ENCODE measurements at regions not wholly inside any gene's neighbourhood (a gene's known extent, or its start where the extent isn't known, plus 50 kb on each side); places are given as distances from the start of the nearest gene placed in this dataset.

- Histone ChIP-seq H3K27ac (no peak overlapping the region), H3K4me1 (no peaks in the 10 kb centered on the region), H3K9me3 (no peaks in the 10 kb centered on the region), H3K27me3 (no peaks in the 10 kb centered on the region), H3K4me3 (replicated peaks in 1 of 3) (no peak overlapping the region), H3K36me3 (no peaks in the 10 kb centered on the region)
- TF ChIP-seq POLR2A (IDR thresholded peaks at IDR 0.05) (no peak), CTCF (IDR thresholded peaks at IDR 0.05) (no peak)
- 86 to 94% methylated on average over 6 of the region's 6 CpGs for WGBS, 2 donors
- intact Hi-C loops (cut with DNase I) = no loop called here
- DNase-seq = no peak
Measured at GRCh38 chr4:83855044-83855443, 319.1 kb downstream of the GPAT3 start.

DNA sequence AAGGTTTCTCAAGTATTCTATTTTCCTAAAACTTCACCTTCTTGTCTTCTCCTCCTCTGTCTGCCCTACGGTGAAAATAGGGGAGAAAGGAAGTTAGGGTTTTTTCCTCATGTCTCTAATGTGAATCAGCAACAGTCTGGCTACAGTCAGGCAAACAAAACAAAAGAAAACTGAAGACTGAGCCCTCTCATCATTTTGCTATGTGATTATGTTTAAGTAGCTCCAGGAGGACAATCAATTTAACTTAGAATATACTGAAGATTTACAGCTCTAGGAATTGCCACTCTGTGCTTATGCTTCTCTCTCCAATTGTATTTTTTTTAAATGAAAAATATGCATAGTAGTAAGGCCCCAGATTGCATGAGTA lies 316.2 kb downstream of the GPAT3 start:
- no peak for DNase-seq
- Histone ChIP-seq H3K9me3 (no peaks in the 10 kb centered on the region), H3K4me3 (replicated peaks in 1 of 3) (no peak overlapping the region), H3K36me3 (no peaks in the 10 kb centered on the region), H3K27me3 (no peaks in the 10 kb centered on the region), H3K27ac (no peak overlapping the region), H3K4me1 (no peaks in the 10 kb centered on the region)
- 53 to 57% methylated on average over 1 of the region's 1 CpG for WGBS, 2 donors
- intact Hi-C loops (cut with DNase I) = no loop called here
- TF ChIP-seq POLR2A (IDR thresholded peaks at IDR 0.05) (no peak), CTCF (IDR thresholded peaks at IDR 0.05) (no peak)

- peak in 1 of 2 donors; percentile 1 for DNase-seq
- 25 to 36% methylated on average over 10 of the region's 10 CpGs for whole genome bisulfite sequencing, 2 donors
- intact Hi-C loops (cut with DNase I) = no loop called here
Measured at GRCh38 chr4:83851261-83852084, 315.6 kb downstream of the GPAT3 start.

GRCh38 chr4:83850435-83850834 lies 314.5 kb downstream of the GPAT3 start:
- no peak for TF ChIP-seq POLR2A (IDR thresholded peaks at IDR 0.05)
- TF ChIP-seq CTCF (IDR thresholded peaks at IDR 0.05) = no peak
- no peaks in the 10 kb centered on the region for H3K4me1 ChIP-seq
- no peak overlapping the region for H3K27ac ChIP-seq
- H3K27me3 ChIP-seq = no peaks in the 10 kb centered on the region
- DNase-seq = no peak
- no peaks in the 10 kb centered on the region for H3K36me3 ChIP-seq
- no peaks in the 10 kb centered on the region for H3K9me3 ChIP-seq
- no peak overlapping the region for H3K4me3 ChIP-seq (replicated peaks in 1 of 3)
- intact Hi-C loops (cut with DNase I) = no loop called here
- 81 to 82% methylated on average over 6 of the region's 6 CpGs for WGBS, 2 donors

More at GRCh38 chr4:83851261-83852084, 315.6 kb downstream of the GPAT3 start:
- Histone ChIP-seq H3K4me3 (replicated peaks in 1 of 3) (no peak overlapping the region), H3K27me3 (no peaks in the 10 kb centered on the region), H3K9me3 (no peaks in the 10 kb centered on the region), H3K36me3 (no peaks in the 10 kb centered on the region), H3K27ac (no peak overlapping the region), H3K4me1 (no peaks in the 10 kb centered on the region)
- TF ChIP-seq CTCF (IDR thresholded peaks at IDR 0.05) (no peak), POLR2A (IDR thresholded peaks at IDR 0.05) (no peak)

GRCh38 chr4:83846193-83846830 lies 310.4 kb downstream of the GPAT3 start:
- no peaks in the 10 kb centered on the region for H3K36me3 ChIP-seq
- DNase-seq = no peak
- WGBS, 2 donors = 81 to 83% methylated on average over 3 of the region's 3 CpGs
- intact Hi-C loops (cut with DNase I) = no loop called here
- no peaks in the 10 kb centered on the region for H3K4me1 ChIP-seq
- TF ChIP-seq CTCF (IDR thresholded peaks at IDR 0.05) (no peak), POLR2A (IDR thresholded peaks at IDR 0.05) (no peak)
- no peak overlapping the region for H3K4me3 ChIP-seq (replicated peaks in 1 of 3)
- no peak overlapping the region for H3K27ac ChIP-seq
- H3K9me3 ChIP-seq = no peaks in the 10 kb centered on the region
- no peaks in the 10 kb centered on the region for H3K27me3 ChIP-seq
